ENCODE measurements at regions not wholly inside any gene's neighbourhood (a gene's known extent, or its start where the extent isn't known, plus 50 kb on each side); places are given as distances from the start of the nearest gene placed in this dataset.

GRCh38 chr2:21254170-21254965 lies 130.6 kb downstream of the TDRD15 start:
- no peaks in the 10 kb centered on the region for H3K79me2 ChIP-seq (ENCODE audit: control insufficient read depth, low read length)
- no peaks in the 10 kb centered on the region for H3K36me3 ChIP-seq (ENCODE audit: control insufficient read depth, low read length)
- TF ChIP-seq CTCF (IDR thresholded peaks at IDR 0.05; ENCODE audit: low read depth, low read length, poor library complexity, severe bottlenecking) (no peak), EZH2phosphoT487 (IDR thresholded peaks at IDR 0.05; ENCODE audit: borderline replicate concordance, low read length) (no peak)
- H3K9me3 ChIP-seq (ENCODE audit: control insufficient read depth, insufficient read depth, low read length): no peaks in the 10 kb centered on the region
- H3K4me1 ChIP-seq (ENCODE audit: control insufficient read depth, low read length): peaks cover 12% of the 10 kb centered on the region
- no peaks in the 10 kb centered on the region for H4K20me1 ChIP-seq (ENCODE audit: control insufficient read depth, insufficient read depth, low read depth, low read length)
- no peak overlapping the region for H3K27ac ChIP-seq (ENCODE audit: low read depth, low read length)
- no peak overlapping the region for H3K4me3 ChIP-seq (ENCODE audit: low read length)
- H3F3A ChIP-seq (ENCODE audit: control insufficient read depth, insufficient read depth): no peaks in the 10 kb centered on the region
- no peaks in the 10 kb centered on the region for H3K27me3 ChIP-seq (ENCODE audit: control insufficient read depth, low read length)
- no peaks in the 10 kb centered on the region for H3K9me2 ChIP-seq (replicated peaks; ENCODE audit: control insufficient read depth, low read length)
- no peak overlapping the region for H3K4me2 ChIP-seq (ENCODE audit: low read length)

GRCh38 chr2:21256006-21256405 lies 132.2 kb downstream of the TDRD15 start:
- peaks cover 12% of the 10 kb centered on the region for H3K4me1 ChIP-seq (ENCODE audit: control insufficient read depth, low read length)
- H3K4me2 ChIP-seq (ENCODE audit: low read length): peak overlapping the region; percentile 16; the same call in 1 of the 2 replicates
- no peaks in the 10 kb centered on the region for H4K20me1 ChIP-seq (ENCODE audit: control insufficient read depth, insufficient read depth, low read depth, low read length)
- no peaks in the 10 kb centered on the region for H3K27me3 ChIP-seq (ENCODE audit: control insufficient read depth, low read length)
- H3K9me3 ChIP-seq (ENCODE audit: control insufficient read depth, insufficient read depth, low read length): no peaks in the 10 kb centered on the region
- H3K36me3 ChIP-seq (ENCODE audit: control insufficient read depth, low read length): no peaks in the 10 kb centered on the region
- TF ChIP-seq CTCF (IDR thresholded peaks at IDR 0.05; ENCODE audit: low read depth, low read length, poor library complexity, severe bottlenecking) (no peak), EZH2phosphoT487 (IDR thresholded peaks at IDR 0.05; ENCODE audit: borderline replicate concordance, low read length) (no peak)
- peak overlapping the region; percentile 2; the same call in 1 of the 2 replicates for H3K4me3 ChIP-seq (ENCODE audit: low read length)
- H3K27ac ChIP-seq (ENCODE audit: low read depth, low read length): no peak overlapping the region
- no peaks in the 10 kb centered on the region for H3F3A ChIP-seq (ENCODE audit: control insufficient read depth, insufficient read depth)
- H3K79me2 ChIP-seq (ENCODE audit: control insufficient read depth, low read length): no peaks in the 10 kb centered on the region
- no peaks in the 10 kb centered on the region for H3K9me2 ChIP-seq (replicated peaks; ENCODE audit: control insufficient read depth, low read length)

GRCh38 chr2:21257621-21258020 lies 133.9 kb downstream of the TDRD15 start:
- H3K79me2 ChIP-seq (ENCODE audit: control insufficient read depth, low read length): no peaks in the 10 kb centered on the region
- H3K9me3 ChIP-seq (ENCODE audit: control insufficient read depth, insufficient read depth, low read length): no peaks in the 10 kb centered on the region
- H3K27me3 ChIP-seq (ENCODE audit: control insufficient read depth, low read length): 0 out of 2 replicates have a peak, but pooled peaks cover under 1% of the 10 kb centered on the region
- no peak overlapping the region for H3K4me3 ChIP-seq (ENCODE audit: low read length)
- H3K4me1 ChIP-seq (ENCODE audit: control insufficient read depth, low read length): peaks cover 12% of the 10 kb centered on the region
- no peak for TF ChIP-seq EZH2phosphoT487 (IDR thresholded peaks at IDR 0.05; ENCODE audit: borderline replicate concordance, low read length)
- TF ChIP-seq CTCF (IDR thresholded peaks at IDR 0.05; ENCODE audit: low read depth, low read length, poor library complexity, severe bottlenecking): no peak
- H3K27ac ChIP-seq (ENCODE audit: low read depth, low read length): no peak overlapping the region
- H3K36me3 ChIP-seq (ENCODE audit: control insufficient read depth, low read length): no peaks in the 10 kb centered on the region
- H3K9me2 ChIP-seq (replicated peaks; ENCODE audit: control insufficient read depth, low read length): no peaks in the 10 kb centered on the region
- H3F3A ChIP-seq (ENCODE audit: control insufficient read depth, insufficient read depth): no peaks in the 10 kb centered on the region
- H3K4me2 ChIP-seq (ENCODE audit: low read length): no peak overlapping the region
- no peaks in the 10 kb centered on the region for H4K20me1 ChIP-seq (ENCODE audit: control insufficient read depth, insufficient read depth, low read depth, low read length)
